DND-41 (cell line): ENCODE measurements at regions not wholly inside any gene's neighbourhood (a gene's known extent, or its start where the extent isn't known, plus 50 kb on each side); places are given as distances from the start of the nearest gene placed in this dataset.

Experiments used
- CTCF ChIP-seq: IDR thresholded peaks from 2 replicates; pipeline ENCODE4 v1.5.1; 2012; ENCODE audit warnings: borderline replicate concordance, low read length, moderate library complexity, mild to moderate bottlenecking; ENCODE audit not compliant: poor library complexity, severe bottlenecking; ENCODE audit errors: extremely low read depth
- EZH2 ChIP-seq: IDR thresholded peaks from 3 replicates; pipeline ENCODE4 v1.6.1; 2012; ENCODE audit warnings: borderline replicate concordance, low read depth, mild to moderate bottlenecking, moderate library complexity, low read length, inconsistent platforms; ENCODE audit not compliant: severe bottlenecking

- TF ChIP-seq CTCF = no peak
- TF ChIP-seq EZH2 = no peak
Observed at GRCh38 chr15:101547737-101548136, 58.2 kb upstream of the PCSK6 start.
